ENCODE measurements at regions not wholly inside any gene's neighbourhood (a gene's known extent, or its start where the extent isn't known, plus 50 kb on each side); places are given as distances from the start of the nearest gene placed in this dataset.

- DNase-seq: no peak
- Histone ChIP-seq H3K4me1 (ENCODE audit: insufficient read depth) (no peaks in the 10 kb centered on the region), H3K27ac (no peak overlapping the region), H3K27me3 (no peaks in the 10 kb centered on the region), H3K36me3 (no peaks in the 10 kb centered on the region), H3K9me3 (no peaks in the 10 kb centered on the region), H3K4me3 (no peak overlapping the region)
- intact Hi-C loops (cut with DNase I): no loop called here
- TF ChIP-seq EP300 (IDR thresholded peaks at IDR 0.05): no peak
- no peak for TF ChIP-seq POLR2A (IDR thresholded peaks at IDR 0.05)
- TF ChIP-seq, protein P1, sequence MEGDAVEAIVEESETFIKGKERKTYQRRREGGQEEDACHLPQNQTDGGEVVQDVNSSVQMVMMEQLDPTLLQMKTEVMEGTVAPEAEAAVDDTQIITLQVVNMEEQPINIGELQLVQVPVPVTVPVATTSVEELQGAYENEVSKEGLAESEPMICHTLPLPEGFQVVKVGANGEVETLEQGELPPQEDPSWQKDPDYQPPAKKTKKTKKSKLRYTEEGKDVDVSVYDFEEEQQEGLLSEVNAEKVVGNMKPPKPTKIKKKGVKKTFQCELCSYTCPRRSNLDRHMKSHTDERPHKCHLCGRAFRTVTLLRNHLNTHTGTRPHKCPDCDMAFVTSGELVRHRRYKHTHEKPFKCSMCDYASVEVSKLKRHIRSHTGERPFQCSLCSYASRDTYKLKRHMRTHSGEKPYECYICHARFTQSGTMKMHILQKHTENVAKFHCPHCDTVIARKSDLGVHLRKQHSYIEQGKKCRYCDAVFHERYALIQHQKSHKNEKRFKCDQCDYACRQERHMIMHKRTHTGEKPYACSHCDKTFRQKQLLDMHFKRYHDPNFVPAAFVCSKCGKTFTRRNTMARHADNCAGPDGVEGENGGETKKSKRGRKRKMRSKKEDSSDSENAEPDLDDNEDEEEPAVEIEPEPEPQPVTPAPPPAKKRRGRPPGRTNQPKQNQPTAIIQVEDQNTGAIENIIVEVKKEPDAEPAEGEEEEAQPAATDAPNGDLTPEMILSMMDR (IDR thresholded peaks at IDR 0.05): no peak
- 18 to 59% (median 34%) methylated on average over 1 of the region's 1 CpG for WGBS, 3 donors
Observed at GRCh38 chr2:155770516-155770915, 562.0 kb downstream of the NR4A2 start.

DNA sequence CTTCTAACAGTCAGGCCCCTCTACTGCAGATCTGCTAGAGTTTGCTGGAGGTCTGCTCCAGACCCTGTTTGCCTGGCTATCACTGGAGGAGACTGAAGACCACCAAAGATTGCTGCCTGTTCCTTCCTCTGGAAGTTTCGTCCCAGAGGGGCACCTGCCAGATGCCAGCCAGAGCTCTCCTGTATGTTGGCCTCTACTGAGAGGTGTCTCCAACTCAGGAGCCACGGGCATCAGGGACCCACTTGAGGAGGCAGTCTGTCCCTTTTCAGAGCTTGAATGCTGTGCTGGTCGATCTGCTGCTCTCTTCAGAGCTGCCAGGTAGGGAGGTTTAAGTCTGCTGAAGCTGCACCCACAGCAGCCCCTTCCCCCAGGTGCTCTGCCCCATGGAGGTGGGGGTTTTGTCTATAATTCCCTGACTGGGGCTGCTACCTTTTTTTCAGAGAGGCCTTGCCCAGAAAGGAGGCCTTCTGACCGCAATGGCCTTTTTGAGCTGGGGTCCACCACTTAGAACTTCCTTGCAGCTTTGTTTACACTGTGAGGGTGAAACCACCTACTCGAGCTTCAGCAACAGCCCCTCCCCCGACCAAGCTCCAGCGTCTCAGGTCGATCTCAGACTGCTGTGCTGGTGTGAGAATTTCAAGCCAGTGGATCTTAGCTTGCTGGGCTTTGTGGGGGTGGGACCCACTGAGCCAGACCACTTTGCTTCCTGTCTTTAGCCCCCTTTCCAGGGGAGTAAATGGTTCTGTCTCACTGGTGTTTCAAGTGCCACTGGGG is 566.0 kb downstream of the NR4A2 start:
- DNase-seq: no peak
- 66 to 76% (median 67%) methylated on average over 8 of the region's 8 CpGs for WGBS, 3 donors
- no peak for TF ChIP-seq POLR2A (IDR thresholded peaks at IDR 0.05)
- intact Hi-C loops (cut with DNase I): no loop called here
- H3K36me3 ChIP-seq: no peaks in the 10 kb centered on the region
- H3K4me3 ChIP-seq: no peak overlapping the region
- no peak overlapping the region for H3K27ac ChIP-seq
- no peaks in the 10 kb centered on the region for H3K4me1 ChIP-seq (ENCODE audit: insufficient read depth)
- H3K9me3 ChIP-seq: no peaks in the 10 kb centered on the region
- H3K27me3 ChIP-seq: no peaks in the 10 kb centered on the region

- DNase-seq: no peak
- Histone ChIP-seq H3K4me3 (no peak overlapping the region), H3K27me3 (no peaks in the 10 kb centered on the region), H3K27ac (no peak overlapping the region), H3K9me3 (no peaks in the 10 kb centered on the region), H3K4me1 (ENCODE audit: insufficient read depth) (no peaks in the 10 kb centered on the region), H3K36me3 (no peaks in the 10 kb centered on the region)
- TF ChIP-seq, protein P1 (IDR thresholded peaks at IDR 0.05): no peak
- intact Hi-C loops (cut with DNase I): no loop called here
Observed at GRCh38 chr2:155755481-155755880, 577.0 kb downstream of the NR4A2 start.

DNA sequence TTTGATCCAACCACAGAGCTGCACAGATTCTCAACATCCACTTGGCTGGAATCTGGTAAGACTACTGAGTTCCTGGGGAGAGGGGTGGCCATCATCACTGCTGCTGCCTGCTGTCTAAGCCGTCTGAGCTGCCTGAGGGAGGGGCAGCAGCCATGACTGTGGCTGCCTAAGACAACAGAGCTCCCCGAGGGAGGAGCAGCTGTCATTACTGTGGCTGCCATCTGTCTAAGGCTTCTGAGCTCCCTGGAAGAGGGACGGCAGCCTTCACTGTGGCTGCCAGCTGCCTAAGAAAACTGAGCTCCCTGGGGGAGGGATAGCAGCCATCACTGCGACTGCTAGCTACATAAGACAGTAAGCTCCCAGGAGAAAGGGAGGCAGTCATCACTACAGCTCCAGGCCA is 584.4 kb downstream of the NR4A2 start:
- Histone ChIP-seq H3K27me3 (peaks cover 4% of the 10 kb centered on the region), H3K4me3 (no peak overlapping the region), H3K36me3 (no peaks in the 10 kb centered on the region), H3K4me1 (ENCODE audit: insufficient read depth) (no peaks in the 10 kb centered on the region), H3K9me3 (no peaks in the 10 kb centered on the region), H3K27ac (no peak overlapping the region)
- no peak for TF ChIP-seq POLR2A (IDR thresholded peaks at IDR 0.05)
- TF ChIP-seq EP300 (IDR thresholded peaks at IDR 0.05): no peak
- no peak for DNase-seq
- 50 to 59% (median 54%) methylated on average over 4 of the region's 4 CpGs for WGBS, 3 donors
- intact Hi-C loops (cut with DNase I): no loop called here

- TF ChIP-seq EP300 (IDR thresholded peaks at IDR 0.05): no peak
- TF ChIP-seq POLR2A (IDR thresholded peaks at IDR 0.05): no peak
- TF ChIP-seq, protein P1 (IDR thresholded peaks at IDR 0.05): no peak
- DNase-seq: no peak
- Histone ChIP-seq H3K9me3 (no peaks in the 10 kb centered on the region), H3K36me3 (no peaks in the 10 kb centered on the region), H3K27ac (no peak overlapping the region), H3K4me1 (ENCODE audit: insufficient read depth) (no peaks in the 10 kb centered on the region), H3K27me3 (peaks cover 4% of the 10 kb centered on the region), H3K4me3 (no peak overlapping the region)
- intact Hi-C loops (cut with DNase I): no loop called here
- 82 to 87% (median 82%) methylated on average over 3 of the region's 3 CpGs for WGBS, 3 donors
Observed at GRCh38 chr2:155747531-155747930, 585.0 kb downstream of the NR4A2 start.

All from ovary (tissue), 7 donors.